ENCODE measurements at regions not wholly inside any gene's neighbourhood (a gene's known extent, or its start where the extent isn't known, plus 50 kb on each side); places are given as distances from the start of the nearest gene placed in this dataset.

DNA sequence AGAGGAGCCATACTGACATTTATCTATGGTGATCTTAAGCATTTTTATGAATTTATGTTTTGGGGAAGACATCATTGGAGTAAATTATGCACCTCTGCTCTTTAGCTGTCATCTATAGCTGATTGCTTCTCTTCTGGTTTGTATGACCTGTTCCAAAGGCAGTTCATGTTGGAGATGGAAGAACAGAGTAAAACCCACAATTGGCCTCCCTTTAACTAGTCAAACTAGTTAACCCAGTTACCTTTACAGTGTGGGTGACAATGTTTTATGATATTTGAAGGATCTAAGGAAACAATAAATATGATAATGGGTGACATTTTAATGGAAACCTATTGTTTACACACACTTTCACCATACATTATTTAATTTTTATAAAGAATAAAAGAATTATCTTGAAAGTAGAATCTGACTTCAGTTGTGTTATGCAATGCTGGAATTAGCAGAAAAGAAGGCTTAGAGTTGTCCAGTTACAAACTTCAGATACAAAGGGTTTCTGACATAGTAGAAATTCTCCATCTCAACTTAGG is 263.5 kb downstream of the NFKBIZ start (continued):
- TF ChIP-seq, protein P1, sequence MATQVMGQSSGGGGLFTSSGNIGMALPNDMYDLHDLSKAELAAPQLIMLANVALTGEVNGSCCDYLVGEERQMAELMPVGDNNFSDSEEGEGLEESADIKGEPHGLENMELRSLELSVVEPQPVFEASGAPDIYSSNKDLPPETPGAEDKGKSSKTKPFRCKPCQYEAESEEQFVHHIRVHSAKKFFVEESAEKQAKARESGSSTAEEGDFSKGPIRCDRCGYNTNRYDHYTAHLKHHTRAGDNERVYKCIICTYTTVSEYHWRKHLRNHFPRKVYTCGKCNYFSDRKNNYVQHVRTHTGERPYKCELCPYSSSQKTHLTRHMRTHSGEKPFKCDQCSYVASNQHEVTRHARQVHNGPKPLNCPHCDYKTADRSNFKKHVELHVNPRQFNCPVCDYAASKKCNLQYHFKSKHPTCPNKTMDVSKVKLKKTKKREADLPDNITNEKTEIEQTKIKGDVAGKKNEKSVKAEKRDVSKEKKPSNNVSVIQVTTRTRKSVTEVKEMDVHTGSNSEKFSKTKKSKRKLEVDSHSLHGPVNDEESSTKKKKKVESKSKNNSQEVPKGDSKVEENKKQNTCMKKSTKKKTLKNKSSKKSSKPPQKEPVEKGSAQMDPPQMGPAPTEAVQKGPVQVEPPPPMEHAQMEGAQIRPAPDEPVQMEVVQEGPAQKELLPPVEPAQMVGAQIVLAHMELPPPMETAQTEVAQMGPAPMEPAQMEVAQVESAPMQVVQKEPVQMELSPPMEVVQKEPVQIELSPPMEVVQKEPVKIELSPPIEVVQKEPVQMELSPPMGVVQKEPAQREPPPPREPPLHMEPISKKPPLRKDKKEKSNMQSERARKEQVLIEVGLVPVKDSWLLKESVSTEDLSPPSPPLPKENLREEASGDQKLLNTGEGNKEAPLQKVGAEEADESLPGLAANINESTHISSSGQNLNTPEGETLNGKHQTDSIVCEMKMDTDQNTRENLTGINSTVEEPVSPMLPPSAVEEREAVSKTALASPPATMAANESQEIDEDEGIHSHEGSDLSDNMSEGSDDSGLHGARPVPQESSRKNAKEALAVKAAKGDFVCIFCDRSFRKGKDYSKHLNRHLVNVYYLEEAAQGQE (IDR thresholded peaks at IDR 0.05; ENCODE audit: borderline replicate concordance), result no peak
- TF ChIP-seq SMC3 (conservative IDR thresholded peaks at IDR 0.05; ENCODE audit: poor library complexity), result no peak

DNA sequence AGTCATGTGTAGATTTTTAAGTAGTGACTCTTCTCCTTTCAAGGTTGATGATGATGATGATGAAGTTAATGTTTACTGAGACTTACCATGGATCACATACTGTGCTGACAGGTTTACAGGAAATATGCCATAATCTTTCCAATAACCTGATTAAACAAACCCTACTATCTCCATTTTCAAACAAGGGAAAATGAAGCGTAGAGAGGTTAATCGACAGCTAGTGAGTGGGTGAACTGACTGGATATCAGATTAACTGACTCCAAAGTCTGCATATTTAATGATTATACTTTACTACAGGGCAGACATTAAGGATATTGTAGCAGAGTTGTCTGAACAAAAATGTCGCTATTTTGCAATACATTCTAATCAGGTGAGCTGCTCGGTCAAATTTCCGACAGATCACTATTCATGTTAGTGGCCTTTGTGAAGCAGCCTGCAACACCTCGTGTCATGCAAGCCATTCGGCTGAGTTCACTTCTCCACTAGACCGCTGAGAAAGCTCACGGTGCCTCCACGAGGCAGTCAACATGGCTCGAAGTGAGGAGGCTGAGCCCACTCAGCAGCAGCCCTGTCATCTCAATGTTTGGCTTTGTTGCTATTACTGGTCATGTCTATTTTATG is 264.2 kb downstream of the NFKBIZ start:
- Histone ChIP-seq H3K27me3 (ENCODE audit: insufficient read depth, low read depth, low read length) (no peaks in the 10 kb centered on the region), H3K9me3 (ENCODE audit: low read length) (no peaks in the 10 kb centered on the region), H3K27ac (ENCODE audit: low read length) (no peak overlapping the region), H3K79me2 (replicated peaks; ENCODE audit: insufficient read depth, low read length) (no peaks in the 10 kb centered on the region), H3F3A (ENCODE audit: insufficient read depth, low read length, poor library complexity, severe bottlenecking) (no peaks in the 10 kb centered on the region), H2AFZ (ENCODE audit: low read depth, low read length) (no peak overlapping the region), H3K4me3 (ENCODE audit: low read length) (no peak overlapping the region), H4K20me1 (ENCODE audit: insufficient read depth) (no peaks in the 10 kb centered on the region), H3K36me3 (ENCODE audit: insufficient read depth, low read length) (no peaks in the 10 kb centered on the region), H3K4me2 (ENCODE audit: low read length) (no peak overlapping the region), H3K9ac (ENCODE audit: low read length) (no peak overlapping the region), H3K9me2 (ENCODE audit: insufficient read depth, low read length) (no peaks in the 10 kb centered on the region)
- no peak for TF ChIP-seq TAF1 (IDR thresholded peaks at IDR 0.05; ENCODE audit: low read depth)
- TF ChIP-seq RAD21 (conservative IDR thresholded peaks at IDR 0.05), result no peak

DNA sequence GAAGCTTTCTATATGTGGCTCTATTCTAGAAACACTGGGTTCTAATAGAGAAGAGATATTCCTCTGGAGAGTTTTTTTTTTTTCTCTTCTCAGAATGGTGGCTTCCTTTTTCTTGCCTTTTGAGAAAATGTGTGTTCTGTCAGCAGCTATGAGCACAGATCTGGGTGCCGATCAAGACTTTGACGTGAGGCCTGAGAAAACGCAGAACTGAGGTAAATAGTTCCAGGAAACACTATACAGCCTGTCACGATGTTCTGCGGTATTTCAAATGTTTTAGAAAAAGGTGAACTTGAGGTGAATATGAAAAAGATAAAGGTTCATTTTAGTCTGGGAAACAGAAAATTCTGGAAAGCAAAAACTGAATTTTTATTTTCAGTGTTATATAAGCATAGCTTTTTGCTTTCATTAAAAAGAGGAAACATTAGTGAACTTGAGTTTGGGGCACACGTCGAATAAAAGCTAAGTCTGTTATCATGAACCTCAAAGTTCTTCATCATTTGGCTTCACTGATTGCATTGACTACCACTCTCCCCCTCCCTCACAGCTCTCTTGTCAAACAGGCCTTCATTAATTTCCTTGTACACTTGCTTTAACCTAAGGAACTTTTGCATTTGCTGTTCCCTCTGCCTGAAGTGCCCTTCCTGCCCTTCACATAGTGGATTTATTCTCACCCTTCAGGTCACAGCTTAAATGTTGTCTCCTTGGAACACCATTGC is 265.1 kb downstream of the NFKBIZ start:
- no peak overlapping the region for H3K9ac ChIP-seq (ENCODE audit: low read length)
- H3K36me3 ChIP-seq (ENCODE audit: insufficient read depth, low read length), result no peaks in the 10 kb centered on the region
- no peaks in the 10 kb centered on the region for H4K20me1 ChIP-seq (ENCODE audit: insufficient read depth)
- no peaks in the 10 kb centered on the region for H3F3A ChIP-seq (ENCODE audit: insufficient read depth, low read length, poor library complexity, severe bottlenecking)
- H3K4me2 ChIP-seq (ENCODE audit: low read length), result no peak overlapping the region
- H3K9me2 ChIP-seq (ENCODE audit: insufficient read depth, low read length), result no peaks in the 10 kb centered on the region
- no peak overlapping the region for H3K27ac ChIP-seq (ENCODE audit: low read length)
- H2AFZ ChIP-seq (ENCODE audit: low read depth, low read length), result no peak overlapping the region
- no peak for TF ChIP-seq TAF1 (IDR thresholded peaks at IDR 0.05; ENCODE audit: low read depth)
- H3K79me2 ChIP-seq (replicated peaks; ENCODE audit: insufficient read depth, low read length), result no peaks in the 10 kb centered on the region
- H3K27me3 ChIP-seq (ENCODE audit: insufficient read depth, low read depth, low read length), result no peaks in the 10 kb centered on the region
- H3K9me3 ChIP-seq (ENCODE audit: low read length), result no peaks in the 10 kb centered on the region
- H3K4me3 ChIP-seq (ENCODE audit: low read length), result no peak overlapping the region

DNA sequence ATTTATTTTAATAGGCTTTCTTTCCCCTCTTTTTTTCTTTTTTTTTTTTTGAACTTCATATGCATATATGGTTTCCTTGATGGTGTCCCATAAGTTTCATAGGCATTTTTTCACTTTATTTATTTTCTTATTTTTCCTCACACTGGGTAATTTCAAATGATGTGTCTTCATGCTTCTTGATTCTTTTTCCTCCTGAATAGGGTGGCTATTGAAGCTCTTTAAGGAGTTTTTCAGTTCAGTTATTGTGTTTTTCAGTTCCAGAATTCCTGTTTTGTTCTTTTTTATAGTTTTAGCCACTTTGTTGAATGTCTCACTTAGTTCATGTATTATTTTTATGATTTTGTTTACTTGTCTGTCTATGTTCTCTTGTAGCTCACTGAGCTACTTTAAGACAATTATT is 273.2 kb downstream of the NFKBIZ start:
- H4K20me1 ChIP-seq (ENCODE audit: insufficient read depth), result no peaks in the 10 kb centered on the region
- no peak overlapping the region for H3K27ac ChIP-seq (ENCODE audit: low read length)
- H3K9me2 ChIP-seq (ENCODE audit: insufficient read depth, low read length), result no peaks in the 10 kb centered on the region
- H3K4me2 ChIP-seq (ENCODE audit: low read length), result no peak overlapping the region
- H3K9me3 ChIP-seq (ENCODE audit: low read length), result peaks cover 4% of the 10 kb centered on the region
- no peaks in the 10 kb centered on the region for H3K36me3 ChIP-seq (ENCODE audit: insufficient read depth, low read length)
- H3F3A ChIP-seq (ENCODE audit: insufficient read depth, low read length, poor library complexity, severe bottlenecking), result no peaks in the 10 kb centered on the region
- no peaks in the 10 kb centered on the region for H3K27me3 ChIP-seq (ENCODE audit: insufficient read depth, low read depth, low read length)
- no peaks in the 10 kb centered on the region for H3K79me2 ChIP-seq (replicated peaks; ENCODE audit: insufficient read depth, low read length)
- no peak overlapping the region for H3K4me3 ChIP-seq (ENCODE audit: low read length)
- H2AFZ ChIP-seq (ENCODE audit: low read depth, low read length), result no peak overlapping the region
- H3K9ac ChIP-seq (ENCODE audit: low read length), result no peak overlapping the region
- TF ChIP-seq, protein P2, sequence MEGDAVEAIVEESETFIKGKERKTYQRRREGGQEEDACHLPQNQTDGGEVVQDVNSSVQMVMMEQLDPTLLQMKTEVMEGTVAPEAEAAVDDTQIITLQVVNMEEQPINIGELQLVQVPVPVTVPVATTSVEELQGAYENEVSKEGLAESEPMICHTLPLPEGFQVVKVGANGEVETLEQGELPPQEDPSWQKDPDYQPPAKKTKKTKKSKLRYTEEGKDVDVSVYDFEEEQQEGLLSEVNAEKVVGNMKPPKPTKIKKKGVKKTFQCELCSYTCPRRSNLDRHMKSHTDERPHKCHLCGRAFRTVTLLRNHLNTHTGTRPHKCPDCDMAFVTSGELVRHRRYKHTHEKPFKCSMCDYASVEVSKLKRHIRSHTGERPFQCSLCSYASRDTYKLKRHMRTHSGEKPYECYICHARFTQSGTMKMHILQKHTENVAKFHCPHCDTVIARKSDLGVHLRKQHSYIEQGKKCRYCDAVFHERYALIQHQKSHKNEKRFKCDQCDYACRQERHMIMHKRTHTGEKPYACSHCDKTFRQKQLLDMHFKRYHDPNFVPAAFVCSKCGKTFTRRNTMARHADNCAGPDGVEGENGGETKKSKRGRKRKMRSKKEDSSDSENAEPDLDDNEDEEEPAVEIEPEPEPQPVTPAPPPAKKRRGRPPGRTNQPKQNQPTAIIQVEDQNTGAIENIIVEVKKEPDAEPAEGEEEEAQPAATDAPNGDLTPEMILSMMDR (IDR thresholded peaks at IDR 0.05; ENCODE audit: poor library complexity, severe bottlenecking), result no peak
- no peak for TF ChIP-seq POLR2AphosphoS5 (IDR thresholded peaks at IDR 0.05)
- TF ChIP-seq EZH2 (IDR thresholded peaks at IDR 0.05; ENCODE audit: borderline replicate concordance, insufficient read depth, low read length, poor library complexity, severe bottlenecking), result no peak
- TF ChIP-seq, protein P1 (IDR thresholded peaks at IDR 0.05; ENCODE audit: borderline replicate concordance), result no peak
